ENCODE measurements at regions not wholly inside any gene's neighbourhood (a gene's known extent, or its start where the extent isn't known, plus 50 kb on each side); places are given as distances from the start of the nearest gene placed in this dataset.

DNA sequence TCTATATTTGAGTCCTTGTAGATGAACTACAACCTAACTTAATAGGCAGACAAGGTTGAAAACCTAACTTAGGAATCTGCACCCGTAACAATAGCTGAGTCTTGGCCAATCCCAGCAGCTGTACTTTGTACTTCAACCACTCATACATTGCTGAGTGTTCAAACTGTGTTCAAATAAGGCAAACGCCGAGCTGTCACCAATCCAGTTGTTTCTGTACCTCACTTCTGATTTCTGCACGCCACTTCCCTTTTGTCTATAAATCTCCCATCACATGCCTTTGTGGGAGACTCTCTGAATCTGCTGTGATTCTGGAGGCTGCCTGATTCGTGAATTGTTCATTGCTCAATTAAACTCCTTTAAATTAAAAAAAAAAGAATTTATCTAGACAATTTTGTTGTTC lies 167.8 kb upstream of the TUT7 start:
- no peak for DNase-seq (ENCODE audit: low read depth)
- no peak overlapping the region for H3K4me3 ChIP-seq (ENCODE audit: low read depth, low read length)
- no peak for TF ChIP-seq CTCF (IDR thresholded peaks at IDR 0.05; ENCODE audit: insufficient read depth, low read depth, low read length, missing control alignments)

DNA sequence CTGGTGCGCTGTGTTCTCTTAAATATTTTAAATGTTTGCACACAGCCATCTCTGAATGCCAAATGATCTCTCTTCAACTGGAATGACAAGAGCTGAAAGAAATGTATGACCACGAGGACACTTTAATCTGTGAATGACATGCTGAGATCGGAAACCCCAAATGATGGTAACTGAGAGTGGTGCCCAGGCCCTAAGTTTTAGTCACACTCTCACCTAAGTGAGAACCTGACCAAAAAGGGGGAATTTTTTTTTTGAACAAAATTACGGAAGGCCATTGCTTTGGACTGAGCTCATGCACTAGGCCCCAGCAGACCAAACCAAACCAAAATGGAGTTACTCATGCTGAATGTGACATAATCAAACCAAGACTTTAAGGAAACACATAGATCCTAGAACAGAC lies 167.1 kb upstream of the TUT7 start:
- TF ChIP-seq CTCF (IDR thresholded peaks at IDR 0.05; ENCODE audit: insufficient read depth, low read depth, low read length, missing control alignments) = no peak
- H3K4me3 ChIP-seq (ENCODE audit: low read depth, low read length) = no peak overlapping the region
- peak; percentile 54 for DNase-seq (ENCODE audit: low read depth)

DNA sequence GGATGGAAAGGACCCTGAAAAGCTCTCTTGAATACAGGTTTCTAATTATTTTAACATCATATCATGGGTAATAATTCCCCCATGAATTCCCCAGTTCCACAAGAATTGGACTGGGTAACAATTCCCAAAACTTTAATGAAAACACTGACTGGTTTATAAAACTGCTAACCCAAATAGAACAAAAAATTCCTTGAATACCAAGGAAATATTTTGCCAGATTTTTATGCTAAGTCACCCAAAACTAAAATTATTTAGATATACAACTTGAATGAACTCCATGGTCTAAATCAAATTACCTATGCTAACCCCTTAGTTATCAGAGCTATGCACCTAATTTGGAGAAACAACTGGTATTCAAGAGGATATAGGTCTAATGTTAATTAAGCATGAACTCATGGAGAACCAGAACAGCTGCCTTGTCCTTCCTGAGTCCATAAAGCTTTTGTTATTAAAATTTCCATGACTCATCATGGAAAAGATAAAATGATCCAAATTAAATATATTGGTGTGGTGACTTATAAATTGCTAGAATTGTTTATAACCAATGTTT lies 164.9 kb upstream of the TUT7 start:
- no peak overlapping the region for H3K4me3 ChIP-seq (ENCODE audit: low read depth, low read length)
- no peak for TF ChIP-seq CTCF (IDR thresholded peaks at IDR 0.05; ENCODE audit: insufficient read depth, low read depth, low read length, missing control alignments)
- DNase-seq (ENCODE audit: low read depth) = no peak

DNA sequence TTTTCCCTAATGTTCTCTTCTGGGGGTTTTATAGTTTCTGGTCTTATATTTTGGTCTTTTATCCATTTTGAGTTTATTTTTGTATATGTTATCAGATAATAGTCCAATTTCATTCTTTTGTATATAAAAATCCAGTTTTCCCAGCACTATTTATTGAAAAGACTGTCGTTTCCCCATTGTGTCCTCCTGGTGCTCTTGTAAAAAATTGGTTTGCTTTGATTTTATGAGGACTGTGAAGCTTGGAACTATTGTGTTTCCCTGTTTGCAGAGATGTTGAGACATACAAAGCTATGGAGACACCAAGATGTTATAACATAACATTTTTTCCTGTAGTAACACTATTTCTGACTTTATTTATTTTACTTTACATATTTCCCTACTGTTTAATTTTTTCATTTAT lies 163.3 kb upstream of the TUT7 start:
- no peak for DNase-seq (ENCODE audit: low read depth)
- no peak for TF ChIP-seq CTCF (IDR thresholded peaks at IDR 0.05; ENCODE audit: insufficient read depth, low read depth, low read length, missing control alignments)
- H3K4me3 ChIP-seq (ENCODE audit: low read depth, low read length) = no peak overlapping the region

- no peak overlapping the region for H3K4me3 ChIP-seq (ENCODE audit: low read depth, low read length)
- no peak for DNase-seq (ENCODE audit: low read depth)
- no peak for TF ChIP-seq CTCF (IDR thresholded peaks at IDR 0.05; ENCODE audit: insufficient read depth, low read depth, low read length, missing control alignments)
These were observed 162.4 kb upstream of the TUT7 start for GRCh38 chr9:86516564-86516963.

DNA sequence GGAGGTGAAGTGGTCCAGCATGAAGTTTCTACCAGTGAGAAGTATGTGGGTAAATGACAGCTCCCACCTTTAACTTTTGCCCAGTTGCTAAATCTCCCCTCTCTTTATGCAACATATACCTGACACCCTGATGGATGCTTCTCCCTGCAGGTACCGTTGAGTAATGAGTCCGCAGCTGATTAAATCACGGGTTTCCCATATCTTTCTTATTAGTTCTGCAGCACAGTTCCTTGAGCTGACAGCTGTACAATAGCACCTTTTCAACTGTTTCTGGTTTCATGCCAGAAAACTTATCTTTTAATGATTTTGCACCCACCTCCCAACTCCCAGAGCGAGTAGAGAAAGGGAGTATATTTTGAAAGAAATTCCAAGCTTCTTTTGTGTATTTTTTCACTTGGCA lies 161.0 kb upstream of the TUT7 start:
- no peak overlapping the region for H3K4me3 ChIP-seq (ENCODE audit: low read depth, low read length)
- no peak for DNase-seq (ENCODE audit: low read depth)
- no peak for TF ChIP-seq CTCF (IDR thresholded peaks at IDR 0.05; ENCODE audit: insufficient read depth, low read depth, low read length, missing control alignments)

DNA sequence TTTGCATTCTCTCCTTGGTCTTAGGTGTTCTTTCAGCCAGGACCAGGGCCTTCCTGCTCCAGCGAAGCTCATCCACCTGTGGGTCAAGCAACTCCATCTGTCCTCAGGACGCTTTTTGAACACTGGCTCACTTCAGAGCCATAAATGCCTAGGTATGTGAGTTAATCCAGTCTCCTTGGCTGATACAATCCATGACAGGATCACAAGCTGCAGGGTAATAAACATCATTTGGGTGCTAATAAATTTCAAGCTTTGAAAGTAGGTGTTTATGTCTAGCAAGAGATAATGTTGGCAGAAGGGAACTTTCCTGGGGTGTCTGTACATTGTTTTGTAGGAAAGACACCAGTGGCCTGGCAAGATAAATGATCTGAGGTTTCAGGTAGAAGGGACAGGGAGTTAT lies 159.2 kb upstream of the TUT7 start:
- TF ChIP-seq CTCF (IDR thresholded peaks at IDR 0.05; ENCODE audit: insufficient read depth, low read depth, low read length, missing control alignments) = no peak
- H3K4me3 ChIP-seq (ENCODE audit: low read depth, low read length) = no peak overlapping the region
- no peak for DNase-seq (ENCODE audit: low read depth)
